ENCODE measurements at regions not wholly inside any gene's neighbourhood (a gene's known extent, or its start where the extent isn't known, plus 50 kb on each side); places are given as distances from the start of the nearest gene placed in this dataset.

DNA sequence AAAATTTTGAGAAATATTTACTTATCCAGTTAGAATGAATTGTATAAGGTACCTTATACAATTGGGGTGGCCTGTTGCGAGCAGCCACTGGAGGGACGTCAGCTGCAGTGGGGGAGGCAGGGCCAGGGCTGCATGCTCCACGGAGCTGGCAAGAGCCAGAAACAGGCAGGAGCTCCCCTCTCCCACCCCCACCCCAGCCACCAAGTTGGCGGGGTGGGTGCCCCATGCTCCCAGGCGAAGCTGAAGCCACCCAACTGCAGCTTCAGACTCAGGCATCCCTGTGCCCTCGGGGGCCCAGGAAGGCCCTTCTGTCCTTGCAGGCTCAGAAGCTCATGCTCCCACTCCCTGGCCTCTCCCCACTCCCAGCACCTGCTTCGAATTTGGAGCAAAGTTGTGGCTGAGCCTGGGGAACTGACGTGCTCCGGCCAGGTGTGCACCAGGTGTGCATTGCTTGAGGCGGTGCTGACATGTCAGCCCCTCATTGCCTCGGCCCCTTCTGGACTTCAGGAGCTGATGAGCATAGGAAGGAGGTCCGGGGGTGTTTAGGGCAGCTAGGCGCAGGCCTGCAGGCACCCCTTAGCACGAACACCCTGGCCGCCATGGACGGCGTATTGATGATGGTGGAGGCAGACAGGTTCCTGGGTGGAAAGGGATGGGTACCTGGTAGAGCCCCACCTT lies 743.8 kb upstream of the GBE1 start:
- TF ChIP-seq Cebpa-rat (IDR thresholded peaks at IDR 0.05) = no peak
- Histone ChIP-seq H3K27me3 (no peaks in the 10 kb centered on the region), H3K4me3 (no peak overlapping the region), H4K20me1 (no peaks in the 10 kb centered on the region), H3K9ac (no peak overlapping the region), H3K4me1 (no peaks in the 10 kb centered on the region), H3K4me2 (no peak overlapping the region), H3K36me3 (no peaks in the 10 kb centered on the region), H3K9me3 (replicated peaks in 1 of 11) (peaks cover 0 to 21% (median 17%) of the 10 kb centered on the region in 11 experiments; a peak in 14 of 22 replicates), H3K27ac (no peak overlapping the region)

DNA sequence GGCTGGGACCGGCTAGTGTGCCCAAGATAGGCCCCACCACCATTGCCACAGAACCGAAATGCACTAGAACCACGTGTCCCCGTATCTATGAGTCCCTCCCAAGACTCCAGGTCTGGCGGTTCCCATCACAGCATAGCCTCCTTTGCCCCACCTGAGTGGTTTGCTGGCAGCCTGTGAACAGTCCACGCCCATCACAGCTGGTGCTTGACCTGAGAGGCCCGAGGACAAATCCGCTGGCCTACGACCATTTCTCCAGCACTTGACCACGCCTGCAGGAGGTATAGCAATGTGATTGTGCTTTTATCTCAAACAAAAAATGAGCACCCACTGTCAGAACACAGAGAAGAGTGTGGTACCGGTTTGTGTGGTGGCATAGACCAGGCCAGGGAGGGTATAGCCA lies 736.7 kb upstream of the GBE1 start:
- TF ChIP-seq Cebpa-rat (IDR thresholded peaks at IDR 0.05) = no peak
- H3K27ac ChIP-seq = no peak overlapping the region
- no peaks in the 10 kb centered on the region for H3K4me1 ChIP-seq

DNA sequence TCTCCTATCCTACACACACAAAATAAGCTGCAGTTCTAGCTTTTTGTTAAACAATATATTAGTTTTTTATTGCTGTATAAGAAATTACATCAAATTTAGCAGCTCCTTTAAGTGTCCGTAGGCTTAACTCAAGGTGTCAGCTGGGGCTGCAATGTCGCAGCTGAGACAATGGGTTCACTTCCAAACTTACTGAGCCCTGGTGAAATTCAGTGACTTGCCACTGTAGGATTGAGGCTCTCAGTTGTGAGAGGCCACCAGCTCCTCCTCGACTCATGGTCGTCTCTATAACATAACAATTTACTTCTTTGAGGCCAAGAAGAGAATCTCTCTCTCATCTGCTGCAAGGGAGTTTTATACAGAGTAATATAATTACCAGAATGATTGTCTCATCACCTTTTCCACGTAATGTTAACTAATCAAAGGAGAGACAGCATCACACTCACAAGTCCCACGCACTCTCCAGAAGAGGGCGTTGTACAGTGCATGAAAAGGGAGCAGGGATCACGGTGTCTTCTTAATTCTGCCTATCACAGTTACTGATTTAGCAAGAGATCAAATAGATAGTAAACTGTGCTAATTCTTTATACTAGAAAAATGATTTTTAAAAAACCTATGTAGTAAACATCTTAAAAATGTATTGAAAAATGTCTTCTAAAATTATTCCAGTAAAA lies 735.6 kb upstream of the GBE1 start:
- Histone ChIP-seq H3K4me1 (no peaks in the 10 kb centered on the region), H3K9ac (no peak overlapping the region), H3K4me3 (no peak overlapping the region), H3K4me2 (no peak overlapping the region), H3K36me3 (no peaks in the 10 kb centered on the region), H3K9me3 (replicated peaks in 1 of 11) (no peaks in the 10 kb centered on the region), H3K27ac (no peak overlapping the region), H3K27me3 (no peaks in the 10 kb centered on the region), H4K20me1 (no peaks in the 10 kb centered on the region)
- TF ChIP-seq Cebpa-rat (IDR thresholded peaks at IDR 0.05) = no peak

More for the DNA sequence above, 736.7 kb upstream of the GBE1 start:
- no peak overlapping the region for H3K9ac ChIP-seq
- H3K36me3 ChIP-seq = no peaks in the 10 kb centered on the region
- H3K4me2 ChIP-seq = no peak overlapping the region
- no peaks in the 10 kb centered on the region for H3K27me3 ChIP-seq
- no peaks in the 10 kb centered on the region for H4K20me1 ChIP-seq
- no peaks in the 10 kb centered on the region for H3K9me3 ChIP-seq (replicated peaks in 1 of 11)
- no peak overlapping the region for H3K4me3 ChIP-seq

DNA sequence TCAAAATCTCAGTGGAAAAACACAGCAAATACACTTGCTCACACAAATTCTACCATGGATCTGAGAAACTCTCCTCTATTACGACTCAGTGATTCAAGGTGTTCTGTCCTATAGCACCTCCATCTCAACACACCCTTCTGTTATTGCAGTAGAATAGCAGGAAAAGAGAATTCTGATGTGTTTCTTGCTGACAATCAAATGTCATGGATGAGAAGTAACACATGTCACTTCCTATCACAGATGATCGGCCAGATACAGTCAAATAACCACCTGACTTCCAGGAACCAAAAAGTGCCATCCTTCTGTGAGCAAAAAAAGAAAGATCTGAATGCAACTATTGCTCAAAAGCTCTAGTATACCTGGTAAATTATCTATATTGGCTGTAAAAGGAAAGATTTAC lies 734.2 kb upstream of the GBE1 start:
- Histone ChIP-seq H3K4me1 (no peaks in the 10 kb centered on the region), H3K4me2 (no peak overlapping the region), H3K9ac (no peak overlapping the region), H3K27me3 (no peaks in the 10 kb centered on the region), H3K36me3 (no peaks in the 10 kb centered on the region), H4K20me1 (no peaks in the 10 kb centered on the region), H3K27ac (no peak overlapping the region), H3K4me3 (no peak overlapping the region), H3K9me3 (replicated peaks in 1 of 11) (no peaks in the 10 kb centered on the region)
- TF ChIP-seq Cebpa-rat (IDR thresholded peaks at IDR 0.05) = no peak

DNA sequence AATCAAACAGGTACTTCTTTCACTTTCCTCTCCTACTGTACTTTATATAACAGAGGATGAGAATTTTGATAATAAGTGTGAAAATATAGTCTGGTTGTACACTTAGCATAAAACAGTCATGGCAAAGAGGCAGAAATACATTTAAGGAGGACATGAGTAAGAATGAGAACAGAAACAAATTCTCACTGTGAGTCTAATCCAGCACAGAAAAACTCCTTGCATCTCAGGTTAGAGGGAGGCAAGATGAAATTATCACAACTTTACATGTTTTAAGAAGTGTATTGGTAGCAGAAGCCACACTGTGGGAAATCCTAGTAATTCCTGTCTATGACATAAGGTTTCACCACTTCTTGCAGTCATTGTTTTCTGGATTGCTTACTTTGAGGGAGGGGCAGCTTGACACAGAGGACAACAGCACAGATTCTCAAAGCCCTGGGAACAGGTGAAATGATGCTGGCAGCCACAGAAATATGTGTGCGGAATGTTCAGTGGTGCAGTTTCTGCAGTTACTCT lies 733.6 kb upstream of the GBE1 start:
- Histone ChIP-seq H3K4me2 (no peak overlapping the region), H3K9ac (no peak overlapping the region), H4K20me1 (no peaks in the 10 kb centered on the region), H3K27me3 (no peaks in the 10 kb centered on the region), H3K36me3 (no peaks in the 10 kb centered on the region), H3K4me1 (no peaks in the 10 kb centered on the region), H3K4me3 (no peak overlapping the region), H3K27ac (no peak overlapping the region), H3K9me3 (replicated peaks in 1 of 11) (no peaks in the 10 kb centered on the region)
- no peak for TF ChIP-seq Cebpa-rat (IDR thresholded peaks at IDR 0.05)

DNA sequence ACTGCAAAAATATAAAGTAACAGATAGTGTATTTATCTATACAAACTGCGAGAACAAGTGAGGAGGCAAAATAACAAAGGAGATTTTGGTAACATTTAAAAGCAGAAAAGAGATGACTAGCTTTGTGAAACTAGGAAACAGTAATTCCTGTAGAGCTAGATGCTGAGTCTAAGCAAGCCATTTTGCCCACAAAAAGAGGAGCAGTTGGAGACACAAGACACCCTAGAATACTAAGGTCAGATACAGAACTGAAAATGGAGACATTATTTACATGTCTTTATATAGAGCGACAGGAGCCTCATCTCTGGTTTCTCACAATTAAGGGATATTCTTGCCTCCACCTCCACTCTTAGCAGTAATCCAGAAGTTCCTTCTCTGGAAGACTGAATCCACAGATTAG lies 732.4 kb upstream of the GBE1 start:
- Histone ChIP-seq H3K9me3 (replicated peaks in 1 of 11) (no peaks in the 10 kb centered on the region), H3K9ac (no peak overlapping the region), H3K4me2 (no peak overlapping the region), H3K36me3 (no peaks in the 10 kb centered on the region), H3K27me3 (no peaks in the 10 kb centered on the region), H4K20me1 (no peaks in the 10 kb centered on the region), H3K4me1 (no peaks in the 10 kb centered on the region), H3K27ac (no peak overlapping the region), H3K4me3 (no peak overlapping the region)
- TF ChIP-seq Cebpa-rat (IDR thresholded peaks at IDR 0.05) = no peak

DNA sequence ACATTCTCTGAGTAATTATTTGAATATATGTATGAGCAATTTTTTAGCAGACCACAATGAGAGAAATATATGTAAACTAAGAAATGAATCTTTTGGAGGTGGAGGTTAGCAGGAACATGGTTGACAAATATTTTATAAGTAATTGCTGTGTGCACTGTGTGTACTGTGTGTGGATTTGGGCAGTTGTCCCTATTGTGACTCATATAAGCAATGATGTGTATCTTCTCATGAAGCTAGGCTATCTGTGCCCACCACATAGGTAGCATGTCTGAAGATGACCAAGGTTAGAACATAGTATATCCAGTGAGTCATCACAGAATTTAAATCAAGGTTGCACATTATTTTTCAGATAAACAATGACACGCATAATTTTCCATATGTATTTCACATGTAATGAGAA lies 713.9 kb upstream of the GBE1 start:
- H3K9me3 ChIP-seq (replicated peaks in 1 of 11) = peaks cover 12 to 17% (median 15%) of the 10 kb centered on the region in 11 experiments
- no peaks in the 10 kb centered on the region for H3K36me3 ChIP-seq
- TF ChIP-seq Cebpa-rat (IDR thresholded peaks at IDR 0.05) = no peak
- H3K4me3 ChIP-seq = no peak overlapping the region
- H3K4me1 ChIP-seq = no peaks in the 10 kb centered on the region
- H3K4me2 ChIP-seq = no peak overlapping the region
- H3K27ac ChIP-seq = no peak overlapping the region
- H3K27me3 ChIP-seq = no peaks in the 10 kb centered on the region
- no peaks in the 10 kb centered on the region for H4K20me1 ChIP-seq
- no peak overlapping the region for H3K9ac ChIP-seq

DNA sequence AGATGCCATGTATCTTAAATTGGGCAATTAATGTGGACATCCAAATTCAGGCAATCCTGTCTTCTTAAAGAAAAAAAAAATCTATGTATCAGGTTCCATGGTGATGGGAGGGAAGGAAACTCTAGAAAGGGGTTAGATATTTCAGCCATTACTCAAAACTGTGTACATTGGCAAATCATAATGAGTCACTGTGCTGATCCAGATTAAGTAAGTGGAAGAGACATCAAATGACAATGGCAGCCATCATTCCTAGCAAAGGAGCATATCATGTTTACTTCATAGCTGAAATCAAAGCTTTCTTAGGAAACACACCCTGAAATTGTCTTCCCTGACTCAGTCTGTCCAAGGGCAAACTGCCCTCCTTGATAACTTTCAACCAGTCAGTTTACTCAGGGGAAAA lies 713.3 kb upstream of the GBE1 start:
- Histone ChIP-seq H3K9ac (no peak overlapping the region), H3K27ac (no peak overlapping the region), H3K27me3 (no peaks in the 10 kb centered on the region), H3K4me2 (no peak overlapping the region), H3K36me3 (no peaks in the 10 kb centered on the region), H4K20me1 (no peaks in the 10 kb centered on the region), H3K4me1 (no peaks in the 10 kb centered on the region), H3K4me3 (no peak overlapping the region), H3K9me3 (replicated peaks in 1 of 11) (peaks cover 12 to 17% (median 15%) of the 10 kb centered on the region in 11 experiments)
- TF ChIP-seq Cebpa-rat (IDR thresholded peaks at IDR 0.05) = no peak

DNA sequence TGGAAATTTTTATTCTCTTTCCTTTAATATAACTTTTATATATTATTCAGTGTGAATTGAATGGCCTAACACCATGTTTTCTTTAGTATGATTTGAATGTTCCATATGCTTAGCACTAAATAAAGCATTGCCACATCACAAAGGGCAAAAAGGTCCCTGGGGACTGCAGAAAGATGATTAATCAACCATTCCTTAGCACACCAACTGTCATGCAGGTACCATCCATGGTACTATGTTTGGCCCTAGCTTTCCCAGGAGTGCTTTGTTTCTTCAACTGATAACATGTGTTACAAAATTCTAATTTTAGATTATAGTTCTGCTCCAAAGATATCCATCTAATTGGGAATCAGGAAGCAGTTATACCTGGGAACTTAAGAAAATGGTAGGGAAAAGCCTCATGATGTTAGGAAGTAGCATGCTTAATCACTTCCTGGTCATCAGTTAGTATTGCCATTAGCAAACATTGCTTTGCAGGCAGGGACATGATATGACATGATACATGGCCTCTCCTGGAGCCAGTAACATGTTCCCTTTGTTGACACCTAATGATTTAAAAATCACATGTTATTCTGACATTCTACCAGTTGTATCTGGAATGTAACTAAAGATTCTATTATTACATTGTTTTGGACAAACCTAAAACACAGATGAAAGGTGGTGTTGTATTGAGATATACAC lies 712.6 kb upstream of the GBE1 start:
- Histone ChIP-seq H3K4me2 (no peak overlapping the region), H3K27me3 (no peaks in the 10 kb centered on the region), H3K4me1 (no peaks in the 10 kb centered on the region), H3K4me3 (no peak overlapping the region), H3K36me3 (no peaks in the 10 kb centered on the region), H3K9me3 (replicated peaks in 1 of 11) (peaks cover 12 to 17% (median 15%) of the 10 kb centered on the region in 11 experiments), H3K27ac (no peak overlapping the region), H3K9ac (no peak overlapping the region), H4K20me1 (no peaks in the 10 kb centered on the region)
- no peak for TF ChIP-seq Cebpa-rat (IDR thresholded peaks at IDR 0.05)

Data from BLaER1 treated with 17β-estradiol and CSF1 and Interleukin-3, amounts not matched to agents 10 nM and 100 nM (cell line).